Panc1 (cell line): ENCODE measurements at regions not wholly inside any gene's neighbourhood (a gene's known extent, or its start where the extent isn't known, plus 50 kb on each side); places are given as distances from the start of the nearest gene placed in this dataset.

Experiments used
- POLR2AphosphoS5 ChIP-seq: IDR thresholded peaks from 2 replicates; pipeline ENCODE4 v1.6.1; 2012; ENCODE audit warnings: mild to moderate bottlenecking, low read depth, low read length, moderate library complexity
- SIN3A ChIP-seq: IDR thresholded peaks from 2 replicates; pipeline ENCODE4 v1.6.1; 2012; ENCODE audit warnings: low read depth, mild to moderate bottlenecking, low read length, moderate library complexity, borderline replicate concordance; ENCODE audit not compliant: insufficient read depth
- TCF7L2 ChIP-seq: IDR thresholded peaks from 2 replicates; pipeline ENCODE4 v1.6.1; 2011; ENCODE audit warnings: mild to moderate bottlenecking, low read depth, low read length, inconsistent platforms
- TF ChIP-seq, protein P1 (sequence below): fragments of 450-650 bp; IDR thresholded peaks from 2 replicates; pipeline ENCODE4 v1.5.1; 2017; ENCODE audit warnings: mild to moderate bottlenecking
- TF ChIP-seq, protein P2 (sequence below), 2 experiments: IDR thresholded peaks; 2 replicates each; pipeline ENCODE4 v1.6.1; 2011 to 2012; ENCODE audit warnings: low read depth in 2 of 2, control low read depth in 1 of 2, low read length in 1 of 2, mild to moderate bottlenecking in 1 of 2, moderate library complexity in 1 of 2; ENCODE audit not compliant: insufficient read depth in 1 of 2

DNA sequence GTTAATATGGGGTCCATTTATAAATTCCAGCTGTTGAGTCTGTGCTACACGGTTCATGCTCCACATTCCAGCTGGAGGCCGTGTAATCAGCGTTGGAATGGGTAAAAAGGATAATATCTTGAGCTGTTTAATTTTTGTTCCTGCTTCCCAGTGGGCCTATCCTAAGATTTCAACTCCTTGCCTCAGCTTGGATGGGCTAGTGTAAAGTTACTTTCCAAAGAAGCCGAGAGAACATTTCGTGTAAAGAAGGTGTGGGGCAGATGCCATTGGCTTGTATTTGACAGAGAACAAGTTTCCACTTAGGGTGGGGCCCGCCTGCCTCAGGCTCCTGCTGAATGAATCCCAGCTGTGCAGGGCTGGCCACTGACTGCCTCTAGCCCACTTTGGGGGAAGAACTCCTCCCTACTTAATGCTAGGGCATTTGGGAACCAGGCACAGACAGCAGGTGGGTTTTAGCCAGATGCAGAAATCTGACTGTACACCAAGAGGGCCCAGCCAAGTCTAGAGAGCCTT lies 125.9 kb upstream of the LYZL2 start:
- TF ChIP-seq, protein P1, sequence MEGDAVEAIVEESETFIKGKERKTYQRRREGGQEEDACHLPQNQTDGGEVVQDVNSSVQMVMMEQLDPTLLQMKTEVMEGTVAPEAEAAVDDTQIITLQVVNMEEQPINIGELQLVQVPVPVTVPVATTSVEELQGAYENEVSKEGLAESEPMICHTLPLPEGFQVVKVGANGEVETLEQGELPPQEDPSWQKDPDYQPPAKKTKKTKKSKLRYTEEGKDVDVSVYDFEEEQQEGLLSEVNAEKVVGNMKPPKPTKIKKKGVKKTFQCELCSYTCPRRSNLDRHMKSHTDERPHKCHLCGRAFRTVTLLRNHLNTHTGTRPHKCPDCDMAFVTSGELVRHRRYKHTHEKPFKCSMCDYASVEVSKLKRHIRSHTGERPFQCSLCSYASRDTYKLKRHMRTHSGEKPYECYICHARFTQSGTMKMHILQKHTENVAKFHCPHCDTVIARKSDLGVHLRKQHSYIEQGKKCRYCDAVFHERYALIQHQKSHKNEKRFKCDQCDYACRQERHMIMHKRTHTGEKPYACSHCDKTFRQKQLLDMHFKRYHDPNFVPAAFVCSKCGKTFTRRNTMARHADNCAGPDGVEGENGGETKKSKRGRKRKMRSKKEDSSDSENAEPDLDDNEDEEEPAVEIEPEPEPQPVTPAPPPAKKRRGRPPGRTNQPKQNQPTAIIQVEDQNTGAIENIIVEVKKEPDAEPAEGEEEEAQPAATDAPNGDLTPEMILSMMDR = no peak
- TF ChIP-seq POLR2AphosphoS5 (no peak), SIN3A (no peak), TCF7L2 (no peak)
- TF ChIP-seq, protein P2, sequence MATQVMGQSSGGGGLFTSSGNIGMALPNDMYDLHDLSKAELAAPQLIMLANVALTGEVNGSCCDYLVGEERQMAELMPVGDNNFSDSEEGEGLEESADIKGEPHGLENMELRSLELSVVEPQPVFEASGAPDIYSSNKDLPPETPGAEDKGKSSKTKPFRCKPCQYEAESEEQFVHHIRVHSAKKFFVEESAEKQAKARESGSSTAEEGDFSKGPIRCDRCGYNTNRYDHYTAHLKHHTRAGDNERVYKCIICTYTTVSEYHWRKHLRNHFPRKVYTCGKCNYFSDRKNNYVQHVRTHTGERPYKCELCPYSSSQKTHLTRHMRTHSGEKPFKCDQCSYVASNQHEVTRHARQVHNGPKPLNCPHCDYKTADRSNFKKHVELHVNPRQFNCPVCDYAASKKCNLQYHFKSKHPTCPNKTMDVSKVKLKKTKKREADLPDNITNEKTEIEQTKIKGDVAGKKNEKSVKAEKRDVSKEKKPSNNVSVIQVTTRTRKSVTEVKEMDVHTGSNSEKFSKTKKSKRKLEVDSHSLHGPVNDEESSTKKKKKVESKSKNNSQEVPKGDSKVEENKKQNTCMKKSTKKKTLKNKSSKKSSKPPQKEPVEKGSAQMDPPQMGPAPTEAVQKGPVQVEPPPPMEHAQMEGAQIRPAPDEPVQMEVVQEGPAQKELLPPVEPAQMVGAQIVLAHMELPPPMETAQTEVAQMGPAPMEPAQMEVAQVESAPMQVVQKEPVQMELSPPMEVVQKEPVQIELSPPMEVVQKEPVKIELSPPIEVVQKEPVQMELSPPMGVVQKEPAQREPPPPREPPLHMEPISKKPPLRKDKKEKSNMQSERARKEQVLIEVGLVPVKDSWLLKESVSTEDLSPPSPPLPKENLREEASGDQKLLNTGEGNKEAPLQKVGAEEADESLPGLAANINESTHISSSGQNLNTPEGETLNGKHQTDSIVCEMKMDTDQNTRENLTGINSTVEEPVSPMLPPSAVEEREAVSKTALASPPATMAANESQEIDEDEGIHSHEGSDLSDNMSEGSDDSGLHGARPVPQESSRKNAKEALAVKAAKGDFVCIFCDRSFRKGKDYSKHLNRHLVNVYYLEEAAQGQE (IDR thresholded peaks at IDR 0.05; ENCODE audit: insufficient read depth in 1 of 2, low read depth in 2 of 2, low read length in 1 of 2) = no peak
